ENCODE measurements at regions not wholly inside any gene's neighbourhood (a gene's known extent, or its start where the extent isn't known, plus 50 kb on each side); places are given as distances from the start of the nearest gene placed in this dataset.

GRCh38 chr7:42392826-42393225 is 155.8 kb upstream of the GLI3 start:
- TF ChIP-seq CTCF (IDR thresholded peaks at IDR 0.05) (no peak), POLR2A (IDR thresholded peaks at IDR 0.05) (no peak)

Measured in heart left ventricle (tissue), 13 donors.